CD4-positive, alpha-beta T cell treated with Interleukin-15 for 4 hours (primary cell): ENCODE measurements at regions not wholly inside any gene's neighbourhood (a gene's known extent, or its start where the extent isn't known, plus 50 kb on each side); places are given as distances from the start of the nearest gene placed in this dataset.

ENCODE experiments used
- DNase-seq: peaks from one replicate; pipeline ENCODE4 v3.0.0-alpha.2; 2020; ENCODE audit warnings: low spot score

- no peak for DNase-seq
Observed at GRCh38 chr22:47629791-47630655, 867.6 kb downstream of the TBC1D22A start.

- no peak for DNase-seq
Observed at GRCh38 chr22:47629273-47629711, 866.8 kb downstream of the TBC1D22A start.

- DNase-seq, result no peak
Observed at GRCh38 chr22:47628477-47629272, 866.2 kb downstream of the TBC1D22A start.

DNA sequence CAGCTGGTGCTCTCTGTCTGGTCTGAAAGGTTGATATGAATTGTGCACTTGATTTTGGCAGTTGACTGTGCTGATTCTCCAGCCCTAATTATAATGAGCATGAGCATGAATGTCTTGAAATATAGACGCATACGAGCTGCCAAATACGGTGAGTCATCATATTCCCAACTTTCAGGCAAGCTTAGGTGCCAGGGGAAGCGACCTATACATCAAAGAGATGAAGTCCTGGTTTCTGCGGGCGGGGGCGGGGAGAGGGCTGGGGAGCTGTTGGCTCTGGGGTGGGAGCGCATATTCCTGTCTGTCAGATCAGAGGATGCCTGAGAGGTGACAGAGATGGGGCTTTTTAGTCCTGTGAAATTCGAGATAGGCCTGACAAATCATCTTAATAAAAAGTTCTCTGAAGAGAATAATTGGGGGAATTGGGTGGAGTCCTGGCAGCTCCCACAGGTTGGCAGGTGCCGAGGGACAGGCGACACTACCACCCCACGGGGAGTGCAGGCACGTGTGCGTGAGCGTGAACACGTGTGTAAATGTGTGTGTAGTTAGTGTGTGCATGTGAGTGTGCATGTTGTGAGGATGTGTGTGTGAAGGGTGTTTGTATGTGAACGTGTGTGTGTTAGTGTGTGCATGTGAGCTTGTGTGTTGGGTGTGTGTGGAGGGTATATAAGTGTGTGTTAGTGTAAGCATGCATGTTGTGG lies 865.3 kb downstream of the TBC1D22A start:
- DNase-seq, result no peak

DNA sequence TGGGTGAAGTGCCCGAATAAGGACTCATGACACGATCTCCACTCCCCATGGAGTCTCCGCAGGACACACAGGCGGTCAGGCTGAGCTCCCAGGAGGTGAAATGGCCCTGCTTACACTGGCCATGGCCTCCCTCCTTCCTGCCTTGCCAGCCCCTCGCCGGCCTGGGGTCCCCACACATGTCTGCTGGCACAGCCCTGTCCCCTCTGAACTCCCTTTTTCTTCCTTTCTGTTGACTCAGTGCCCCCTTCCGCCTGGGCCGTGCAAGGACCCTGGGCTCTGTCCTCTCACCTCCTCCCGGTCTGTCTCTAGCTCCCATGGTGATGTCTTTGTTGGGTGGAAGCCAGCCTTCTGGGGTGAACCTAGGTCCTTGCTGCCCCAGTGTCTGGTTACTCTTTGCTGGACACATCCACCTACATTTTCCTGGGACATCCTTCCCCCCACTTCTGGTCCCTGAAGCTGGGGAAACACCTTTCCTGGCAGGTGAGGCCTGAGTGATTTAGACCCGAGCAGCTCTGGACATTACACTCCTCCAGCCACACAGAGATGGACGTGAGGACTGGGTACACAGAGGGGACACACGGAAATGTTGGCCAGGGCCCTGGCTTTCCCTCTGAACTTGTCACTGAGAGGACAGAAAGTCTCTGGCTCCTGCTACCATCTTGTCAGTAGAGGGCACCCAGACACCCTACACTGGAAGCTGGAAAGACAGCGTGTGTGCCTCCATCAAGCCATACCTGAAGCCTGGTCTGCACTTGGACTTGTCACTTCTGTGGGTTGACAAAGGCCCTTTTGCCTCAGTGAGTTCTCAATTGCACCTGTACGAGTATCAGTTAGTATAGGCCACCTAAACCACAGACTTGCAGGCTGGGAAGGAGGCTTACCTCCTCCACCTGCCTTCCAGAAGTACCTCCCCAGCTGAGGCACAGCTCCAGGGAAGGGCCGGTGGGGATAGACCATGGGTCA lies 864.3 kb downstream of the TBC1D22A start:
- DNase-seq, result no peak

GRCh38 chr22:47625531-47626427 lies 863.3 kb downstream of the TBC1D22A start:
- DNase-seq, result no peak

DNA sequence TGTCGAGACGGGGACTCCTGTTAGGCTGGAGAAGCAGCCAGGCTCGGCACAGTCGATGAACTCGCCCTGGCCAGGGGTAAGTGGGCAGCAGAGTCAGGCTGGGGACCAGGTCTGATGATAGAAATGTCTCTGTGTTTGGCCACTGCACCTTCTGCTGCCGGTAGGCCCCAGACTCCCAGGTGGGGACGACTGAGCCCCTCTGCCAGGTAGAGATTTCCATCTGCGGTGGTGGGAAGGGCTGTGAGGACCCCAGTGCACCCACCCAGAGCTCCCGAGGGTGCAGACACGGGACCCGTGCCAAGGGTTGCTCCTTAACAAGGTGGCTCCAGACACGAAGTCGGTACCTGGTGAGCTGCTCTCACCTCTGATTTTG lies 862.5 kb downstream of the TBC1D22A start:
- no peak for DNase-seq

DNA sequence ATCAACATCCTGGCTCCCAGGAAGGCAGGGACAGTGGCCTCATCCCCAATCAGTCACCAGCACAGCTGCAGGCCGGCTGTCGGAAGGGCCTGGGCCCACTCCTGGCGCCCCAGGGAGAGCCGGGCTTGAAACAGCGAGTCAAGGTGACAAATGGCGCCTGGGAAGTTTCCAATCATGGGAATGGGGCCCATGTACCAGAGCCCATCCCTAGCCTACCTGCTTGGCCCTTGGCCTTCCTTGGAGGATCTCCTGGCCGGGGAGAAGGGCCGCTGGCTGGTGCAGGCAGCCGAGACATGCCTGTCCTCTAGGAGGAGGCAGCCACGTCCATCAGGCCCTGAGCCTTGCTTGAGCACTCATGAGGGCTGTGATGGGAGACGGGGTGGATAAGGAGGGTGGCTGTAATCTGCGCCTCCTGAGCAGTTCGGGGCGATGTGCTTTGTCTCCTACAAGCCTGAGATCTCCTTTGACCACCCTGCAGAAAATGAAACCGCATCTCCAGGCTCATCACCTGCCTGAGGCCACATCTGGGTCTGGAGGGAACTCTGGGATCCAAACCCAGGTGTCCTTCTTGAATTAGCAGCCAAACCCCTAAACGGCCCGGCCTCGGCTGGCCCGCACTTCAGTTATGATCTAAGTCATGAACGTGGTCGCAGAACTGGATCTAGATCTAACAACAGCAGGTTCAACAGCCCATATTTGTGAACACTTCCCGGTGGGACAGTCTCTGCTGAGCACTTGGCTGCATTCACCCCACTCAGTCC lies 862.0 kb downstream of the TBC1D22A start:
- DNase-seq, result no peak

- no peak for DNase-seq
Observed at GRCh38 chr22:47623763-47624148, 861.3 kb downstream of the TBC1D22A start.

DNA sequence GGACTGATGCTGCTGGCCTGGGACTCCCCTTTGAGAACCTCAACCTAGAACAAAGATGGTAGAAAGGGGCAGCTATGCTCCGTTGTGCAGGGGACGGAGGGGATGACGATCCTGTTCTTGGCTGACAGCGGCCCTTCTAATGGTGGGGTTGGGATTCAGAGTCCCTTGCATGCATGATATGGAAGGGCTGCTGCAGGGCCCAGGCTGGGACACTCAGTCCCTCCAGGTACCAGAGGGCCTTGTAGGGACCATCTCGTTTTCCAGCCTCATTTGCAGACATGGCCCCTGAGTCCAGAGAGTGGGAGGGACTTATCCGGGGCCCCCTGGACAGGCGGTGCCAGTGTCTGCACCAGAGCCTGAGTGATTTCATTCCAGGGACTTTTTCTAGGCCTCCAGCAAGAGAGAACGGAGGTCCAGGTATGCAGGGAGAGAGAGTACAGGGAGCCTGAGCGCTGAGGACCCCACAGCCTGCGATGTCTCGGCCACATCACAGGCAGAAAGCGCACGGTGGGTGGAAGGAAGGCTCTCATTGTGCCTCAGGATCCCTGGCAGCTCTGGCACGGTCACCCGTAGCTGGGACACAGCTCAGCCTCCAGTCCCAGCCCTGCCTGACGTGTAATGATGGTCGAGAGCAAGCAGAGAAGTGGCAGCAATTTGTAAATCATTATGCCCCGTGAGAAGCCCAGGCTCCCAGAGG lies 860.8 kb downstream of the TBC1D22A start:
- no peak for DNase-seq

- no peak for DNase-seq
Observed at GRCh38 chr22:47622541-47622940, 860.1 kb downstream of the TBC1D22A start.

GRCh38 chr22:47621253-47621652 lies 858.8 kb downstream of the TBC1D22A start:
- no peak for DNase-seq

DNA sequence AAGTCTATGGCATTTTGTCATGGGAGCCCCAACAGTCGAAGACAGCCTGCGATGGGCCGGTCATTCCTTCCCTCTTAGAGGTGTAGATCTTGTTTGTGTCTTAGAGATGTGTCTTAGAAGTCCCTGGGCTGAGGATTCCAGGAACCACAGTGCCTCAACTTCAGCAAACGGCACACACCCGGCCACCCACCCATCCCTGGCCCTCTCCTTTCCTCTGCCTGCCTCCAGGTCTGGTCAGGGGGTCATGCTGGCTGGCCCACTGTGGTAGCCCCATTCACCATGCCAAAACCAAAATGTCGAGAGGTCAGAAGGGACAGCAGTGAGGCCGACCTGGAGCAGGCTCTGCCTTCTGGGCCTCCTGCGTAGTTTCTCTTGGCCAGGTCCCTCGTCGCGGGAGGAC lies 857.9 kb downstream of the TBC1D22A start:
- no peak for DNase-seq

GRCh38 chr22:47619631-47620030 lies 857.2 kb downstream of the TBC1D22A start:
- no peak for DNase-seq

DNA sequence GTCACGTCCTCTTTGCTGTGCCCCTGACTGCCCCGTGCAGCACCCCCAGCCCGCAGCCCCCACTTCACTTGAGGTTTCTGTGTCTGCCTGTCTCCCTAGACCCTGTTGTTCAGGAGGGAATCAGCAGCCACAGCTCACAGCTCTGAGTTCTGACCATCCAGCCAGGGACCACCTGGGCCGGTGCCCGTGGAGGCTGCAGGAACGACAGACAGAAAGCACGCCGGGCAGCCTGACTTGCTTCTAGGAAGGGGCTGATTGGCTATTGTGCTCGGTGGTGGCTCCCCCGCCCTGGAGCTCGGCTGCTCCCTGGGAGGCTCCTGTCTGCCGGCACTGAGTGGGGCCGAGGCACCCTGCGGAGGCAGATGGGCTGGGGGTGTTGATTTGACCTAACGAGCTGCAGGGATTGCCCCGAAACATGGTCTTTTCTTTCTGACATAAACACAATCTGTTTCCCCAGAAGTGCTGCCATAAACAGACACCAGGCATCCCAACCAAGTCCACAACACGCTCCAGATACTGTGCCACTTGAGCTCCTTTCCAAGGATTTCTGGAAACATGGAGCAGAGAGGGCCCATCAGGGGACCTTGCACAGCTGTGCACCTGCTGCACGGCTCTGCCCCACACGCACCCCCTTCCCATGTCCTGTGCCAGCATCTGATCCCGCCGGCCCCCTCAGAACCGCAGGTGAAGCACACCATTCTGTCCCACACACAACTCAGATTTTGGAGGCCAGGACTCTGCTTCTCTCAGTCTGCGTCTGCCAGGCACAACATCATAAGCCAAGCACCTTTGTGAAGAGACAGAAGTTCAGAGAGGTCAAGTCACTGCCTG lies 855.9 kb downstream of the TBC1D22A start:
- no peak for DNase-seq

DNA sequence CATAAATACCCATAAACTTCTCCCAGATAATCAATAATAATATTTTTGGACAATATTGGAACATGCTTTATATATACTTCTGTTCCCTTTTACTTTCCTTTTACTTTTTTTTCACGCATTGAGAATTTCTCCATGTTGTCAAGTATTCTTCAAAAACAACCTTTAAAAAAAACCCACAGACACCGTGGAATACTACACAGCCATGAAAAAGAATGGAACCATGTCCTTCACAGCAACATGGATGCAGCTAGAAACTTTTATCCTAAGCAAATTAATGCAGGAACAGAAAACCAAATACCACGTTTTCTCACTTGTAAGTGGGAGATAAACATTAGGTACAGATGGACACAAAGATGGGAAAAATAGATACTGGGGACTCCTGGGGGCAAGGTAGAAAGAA lies 854.7 kb downstream of the TBC1D22A start:
- no peak for DNase-seq

GRCh38 chr22:47616396-47617020 lies 854.1 kb downstream of the TBC1D22A start:
- no peak for DNase-seq

GRCh38 chr22:47615051-47615450 lies 852.6 kb downstream of the TBC1D22A start:
- no peak for DNase-seq
